ENCODE measurements at regions not wholly inside any gene's neighbourhood (a gene's known extent, or its start where the extent isn't known, plus 50 kb on each side); places are given as distances from the start of the nearest gene placed in this dataset.

- no peak for TF ChIP-seq CTCF (IDR thresholded peaks at IDR 0.05)
- TF ChIP-seq POLR2A (IDR thresholded peaks at IDR 0.05), result no peak
These were observed 62.0 kb upstream of the SYT1 start for GRCh38 chr12:78802593-78802992.
